ENCODE measurements at regions not wholly inside any gene's neighbourhood (a gene's known extent, or its start where the extent isn't known, plus 50 kb on each side); places are given as distances from the start of the nearest gene placed in this dataset.

DNA sequence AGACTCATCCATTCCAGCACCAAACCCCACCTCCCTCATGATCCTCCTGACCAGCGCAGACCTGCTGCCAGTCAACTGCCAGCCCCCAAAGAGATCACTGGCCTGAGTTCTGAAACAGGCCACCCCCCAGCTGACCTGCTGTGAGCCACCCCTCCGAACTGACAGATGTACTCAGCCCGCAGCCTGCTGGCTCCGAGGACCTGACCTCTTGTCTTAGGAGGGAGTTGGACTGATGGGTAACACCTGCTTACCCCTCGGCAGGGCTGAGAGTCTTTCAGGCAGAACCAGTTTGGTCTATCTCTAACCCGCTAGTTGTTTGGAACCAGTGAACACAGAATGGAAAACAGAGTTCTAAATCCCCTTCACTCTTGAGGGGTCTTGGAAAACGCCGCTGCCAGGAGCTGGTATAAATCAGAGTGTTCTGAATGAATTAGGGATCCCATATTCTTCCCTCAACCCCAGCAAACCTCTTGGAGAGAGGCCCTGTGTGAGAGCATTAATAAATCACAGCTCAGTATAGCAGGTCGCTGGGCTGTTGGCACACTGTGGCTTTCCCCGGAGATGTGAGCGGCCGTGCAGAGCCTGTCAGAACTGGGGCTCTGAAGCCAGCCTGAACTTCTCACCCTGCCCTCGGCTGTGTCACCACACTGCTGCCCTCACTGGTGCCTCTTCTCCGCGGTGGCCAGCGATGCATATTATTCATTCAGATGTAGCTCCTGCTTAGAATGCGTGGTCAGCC is 165.1 kb upstream of the NCAM1 start:
- Histone ChIP-seq H3K36me3 (ENCODE audit: control insufficient read depth in 1 of 2, insufficient read depth in 2 of 2, low read length in 2 of 2) (no peaks in the 10 kb centered on the region), H2AFZ (ENCODE audit: low read depth, low read length, poor library complexity, severe bottlenecking) (no peak overlapping the region), H3K9me2 (ENCODE audit: insufficient read depth) (no peaks in the 10 kb centered on the region), H3K4me2 (ENCODE audit: low read length) (no peak overlapping the region), H3K4me3 (replicated peaks in 1 of 2; ENCODE audit: low read depth in 1 of 2, low read length in 2 of 2) (no peak overlapping the region), H3K9ac (ENCODE audit: low read length) (no peak overlapping the region), H3K9me3 (ENCODE audit: control insufficient read depth in 1 of 2, insufficient read depth in 1 of 2, low read depth in 1 of 2, low read length in 2 of 2) (no peaks in the 10 kb centered on the region), H4K20me1 (ENCODE audit: insufficient read depth) (no peaks in the 10 kb centered on the region), H3K27ac (ENCODE audit: low read depth, low read length) (no peak overlapping the region), H3K27me3 (ENCODE audit: insufficient read depth, low read length) (0 out of 2 replicates have a peak, but pooled peaks cover 5% of the 10 kb centered on the region), H3K4me1 (ENCODE audit: control insufficient read depth in 1 of 2, insufficient read depth in 2 of 2, low read length in 2 of 2) (no peaks in the 10 kb centered on the region), H3K79me2 (ENCODE audit: insufficient read depth, low read length) (no peaks in the 10 kb centered on the region)
- intact Hi-C loops (cut with micrococcal nuclease) = loop anchor here (1.0 to 5.0 kb wide), 3 partner anchors 208 to 577 kb away; no protein-coding TSS in a partner anchor
- CTCF ChIA-PET = interaction anchor here (1.8 to 3.5 kb wide), 3 partner anchors 12 to 208 kb away, joined by 4 to 70 read pairs (median 14); no protein-coding TSS in a partner anchor
- POLR2A ChIA-PET = no interaction called here
- DNase-seq (ENCODE audit: low read depth, low spot score) (no peak), ATAC-seq (no peak)
- RAD21 ChIA-PET (ENCODE audit: low non-redundant PET in 1 of 2, low total read pairs in 2 of 2, uncharacterized antibody in 2 of 2, unreplicated experiment in 2 of 2) = interaction anchor here in 1 of 2 experiments (1.9 kb wide), 1 partner anchor 208 kb away, joined by 11 read pairs; no protein-coding TSS in a partner anchor
- TF ChIP-seq, protein P1, sequence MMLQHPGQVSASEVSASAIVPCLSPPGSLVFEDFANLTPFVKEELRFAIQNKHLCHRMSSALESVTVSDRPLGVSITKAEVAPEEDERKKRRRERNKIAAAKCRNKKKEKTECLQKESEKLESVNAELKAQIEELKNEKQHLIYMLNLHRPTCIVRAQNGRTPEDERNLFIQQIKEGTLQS (IDR thresholded peaks at IDR 0.05) = no peak
- TF ChIP-seq, protein P2, sequence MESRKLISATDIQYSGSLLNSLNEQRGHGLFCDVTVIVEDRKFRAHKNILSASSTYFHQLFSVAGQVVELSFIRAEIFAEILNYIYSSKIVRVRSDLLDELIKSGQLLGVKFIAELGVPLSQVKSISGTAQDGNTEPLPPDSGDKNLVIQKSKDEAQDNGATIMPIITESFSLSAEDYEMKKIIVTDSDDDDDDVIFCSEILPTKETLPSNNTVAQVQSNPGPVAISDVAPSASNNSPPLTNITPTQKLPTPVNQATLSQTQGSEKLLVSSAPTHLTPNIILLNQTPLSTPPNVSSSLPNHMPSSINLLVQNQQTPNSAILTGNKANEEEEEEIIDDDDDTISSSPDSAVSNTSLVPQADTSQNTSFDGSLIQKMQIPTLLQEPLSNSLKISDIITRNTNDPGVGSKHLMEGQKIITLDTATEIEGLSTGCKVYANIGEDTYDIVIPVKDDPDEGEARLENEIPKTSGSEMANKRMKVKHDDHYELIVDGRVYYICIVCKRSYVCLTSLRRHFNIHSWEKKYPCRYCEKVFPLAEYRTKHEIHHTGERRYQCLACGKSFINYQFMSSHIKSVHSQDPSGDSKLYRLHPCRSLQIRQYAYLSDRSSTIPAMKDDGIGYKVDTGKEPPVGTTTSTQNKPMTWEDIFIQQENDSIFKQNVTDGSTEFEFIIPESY (IDR thresholded peaks at IDR 0.05; ENCODE audit: extremely low read depth, insufficient replicate concordance, low read length) = no peak
- TF ChIP-seq RAD21 (IDR thresholded peaks at IDR 0.05; ENCODE audit: low read depth) (no peak), EZH2 (IDR thresholded peaks at IDR 0.05) (no peak), SIN3A (IDR thresholded peaks at IDR 0.05; ENCODE audit: low read depth) (no peak), CBX3 (IDR thresholded peaks at IDR 0.05; ENCODE audit: low read depth) (no peak), SRF (IDR thresholded peaks at IDR 0.05; ENCODE audit: low read depth) (no peak), TCF7L2 (IDR thresholded peaks at IDR 0.05; ENCODE audit: borderline replicate concordance, extremely low read depth, insufficient read depth, insufficient read length) (no peak), CEBPB (IDR thresholded peaks at IDR 0.05; ENCODE audit: low read depth) (no peak)
- BruUV-seq (replicated peaks) = no TSS peak

All from HCT116 (cell line).